Mesendoderm (in vitro differentiated cells): ENCODE measurements at regions not wholly inside any gene's neighbourhood (a gene's known extent, or its start where the extent isn't known, plus 50 kb on each side); places are given as distances from the start of the nearest gene placed in this dataset.
"Not testable (repeated sequence)": the region's sequence is repeated elsewhere in the genome, so short reads cannot be mapped to it uniquely, and the experiment has no call there.

Experiments used
- DNase-seq: peaks from one replicate; pipeline ENCODE4 v3.0.0; 2013
- H2AK5ac ChIP-seq: 2 replicates; pipeline ENCODE4 v1.6.1; 2013; ENCODE audit warnings: low read length, inconsistent platforms
- H2BK120ac ChIP-seq: 2 replicates; pipeline ENCODE4 v1.6.1; 2013; ENCODE audit warnings: low read depth, mild to moderate bottlenecking, low read length, moderate library complexity, mixed read lengths
- H2BK15ac ChIP-seq: replicated peaks from 2 replicates; pipeline ENCODE4 v1.6.1; 2013; ENCODE audit warnings: low read depth, mild to moderate bottlenecking, moderate library complexity
- H2BK5ac ChIP-seq: 2 replicates; pipeline ENCODE4 v1.6.1; 2013; ENCODE audit warnings: low read length, inconsistent platforms
- H3K18ac ChIP-seq: 2 replicates; pipeline ENCODE4 v1.6.1; 2013; ENCODE audit warnings: mild to moderate bottlenecking, low read length, mixed read lengths
- H3K23ac ChIP-seq: one replicate; pipeline ENCODE4 v1.6.1; 2013; ENCODE audit warnings: low read length
- H3K27ac ChIP-seq: 2 replicates; pipeline ENCODE4 v1.5.1; 2013; ENCODE audit warnings: low read depth, mild to moderate bottlenecking, inconsistent platforms, low read length, moderate library complexity
- H3K27me3 ChIP-seq: 2 replicates; pipeline ENCODE4 v1.6.1; 2013; ENCODE audit warnings: low read length, control low read depth, mild to moderate bottlenecking, inconsistent platforms; ENCODE audit not compliant: insufficient read depth, poor library complexity
- H3K36me3 ChIP-seq: 2 replicates; pipeline ENCODE4 v1.6.1; 2013; ENCODE audit warnings: low read length, inconsistent platforms; ENCODE audit not compliant: control insufficient read depth, insufficient read depth
- H3K4ac ChIP-seq: one replicate; pipeline ENCODE4 v1.6.1; 2013; ENCODE audit warnings: low read depth, mild to moderate bottlenecking, low read length, moderate library complexity
- H3K4me1 ChIP-seq: 2 replicates; pipeline ENCODE4 v1.6.1; 2013; ENCODE audit warnings: low read depth, low read length, inconsistent platforms; ENCODE audit not compliant: control insufficient read depth
- H3K4me2 ChIP-seq: 2 replicates; pipeline ENCODE4 v1.6.1; 2013; ENCODE audit warnings: low read length
- H3K4me3 ChIP-seq: 2 replicates; pipeline ENCODE4 v1.5.1; 2013; ENCODE audit warnings: mild to moderate bottlenecking, low read length
- H3K56ac ChIP-seq: one replicate; pipeline ENCODE4 v1.6.1; 2013; ENCODE audit warnings: low read length
- H3K79me1 ChIP-seq: 2 replicates; pipeline ENCODE4 v1.6.1; 2013; ENCODE audit warnings: low read length, inconsistent platforms
- H3K79me2 ChIP-seq: 2 replicates; pipeline ENCODE4 v1.6.1; 2013; ENCODE audit warnings: mild to moderate bottlenecking, low read length; ENCODE audit not compliant: control insufficient read depth, insufficient read depth
- H3K9ac ChIP-seq: 2 replicates; pipeline ENCODE4 v1.6.1; 2013; ENCODE audit warnings: low read length, inconsistent platforms
- H4K5ac ChIP-seq: one replicate; pipeline ENCODE4 v1.6.1; 2013; ENCODE audit warnings: low read length
- H4K8ac ChIP-seq: one replicate; pipeline ENCODE4 v1.6.1; 2013; ENCODE audit warnings: low read depth, mild to moderate bottlenecking, control low read depth, low read length, moderate library complexity
- WGBS: extraction: QIAGEN DNeasy Blood & Tissue Kit; methylation state at CpG from one replicate; pipeline ENCODE4 v1.1.7; 2013; ENCODE audit warnings: low lambda C conversion rate, missing lambda C conversion rate; ENCODE audit not compliant: insufficient coverage; ENCODE audit errors: extremely low coverage; 5-methylcytosine and 5-hydroxymethylcytosine counted together

DNA sequence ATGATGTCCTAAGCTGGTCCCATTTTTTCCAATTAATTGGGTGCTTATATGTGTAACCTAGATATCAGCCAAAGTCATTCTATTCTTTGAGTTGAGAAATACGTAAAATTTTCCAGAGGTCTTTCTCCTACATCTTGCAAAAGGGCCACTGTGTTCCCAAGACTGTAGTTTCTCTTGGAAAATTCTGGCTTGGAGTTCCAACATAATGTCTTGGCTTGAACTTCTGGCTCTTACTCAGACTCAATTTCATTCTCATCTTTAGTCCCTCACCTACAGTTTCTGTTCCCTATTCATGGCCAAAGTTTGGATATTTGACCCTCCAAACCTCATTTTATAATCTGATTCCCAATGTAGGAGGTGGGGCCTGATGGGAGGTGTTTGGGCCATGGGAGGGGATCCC, 201.4 kb upstream of the ARHGEF26 start:
- Histone ChIP-seq H2AK5ac (no peak overlapping the region), H4K5ac (no peak overlapping the region), H2BK5ac (no peak overlapping the region), H2BK120ac (no peak overlapping the region), H3K4me3 (no peak overlapping the region), H3K36me3 (no peaks in the 10 kb centered on the region), H3K79me1 (no peaks in the 10 kb centered on the region), H3K79me2 (no peaks in the 10 kb centered on the region), H3K4me2 (no peak overlapping the region), H3K56ac (no peak overlapping the region), H3K27me3 (no peaks in the 10 kb centered on the region), H3K4ac (no peak overlapping the region), H3K9ac (no peak overlapping the region), H3K18ac (no peak overlapping the region), H2BK15ac (no peak overlapping the region), H3K4me1 (no peaks in the 10 kb centered on the region), H4K8ac (no peak overlapping the region), H3K27ac (no peak overlapping the region), H3K23ac (no peak overlapping the region)
- no peak for DNase-seq
- WGBS: no CpG with 5 or more reads among the region's 1 CpG

DNA sequence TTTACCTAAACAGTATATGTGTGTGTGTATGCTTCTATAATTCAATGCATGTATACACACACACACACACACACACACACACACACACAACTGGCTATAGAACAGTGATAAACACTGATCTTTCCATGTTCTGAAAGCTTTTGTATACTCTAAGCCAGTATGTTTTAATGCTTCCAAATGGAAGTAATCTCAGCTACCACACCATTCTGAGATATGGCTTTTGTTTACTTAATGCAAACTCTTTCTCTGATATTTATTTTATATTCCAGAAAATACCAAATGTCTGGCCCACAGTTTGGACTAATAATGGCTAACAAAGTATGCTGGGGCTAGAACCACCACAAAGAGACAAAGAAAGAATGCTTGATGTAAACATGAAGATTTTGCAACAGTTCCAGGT, 199.4 kb upstream of the ARHGEF26 start:
- Histone ChIP-seq H2BK120ac (no peak overlapping the region), H4K8ac (no peak overlapping the region), H3K79me2 (no peaks in the 10 kb centered on the region), H3K4me1 (no peaks in the 10 kb centered on the region), H3K56ac (no peak overlapping the region), H3K4ac (no peak overlapping the region), H3K36me3 (no peaks in the 10 kb centered on the region), H3K23ac (no peak overlapping the region), H3K27ac (no peak overlapping the region), H4K5ac (no peak overlapping the region), H3K79me1 (no peaks in the 10 kb centered on the region), H2AK5ac (no peak overlapping the region), H3K27me3 (no peaks in the 10 kb centered on the region), H2BK5ac (no peak overlapping the region), H3K4me3 (no peak overlapping the region), H2BK15ac (no peak overlapping the region), H3K9ac (no peak overlapping the region), H3K18ac (no peak overlapping the region), H3K4me2 (no peak overlapping the region)
- DNase-seq: no peak

DNA sequence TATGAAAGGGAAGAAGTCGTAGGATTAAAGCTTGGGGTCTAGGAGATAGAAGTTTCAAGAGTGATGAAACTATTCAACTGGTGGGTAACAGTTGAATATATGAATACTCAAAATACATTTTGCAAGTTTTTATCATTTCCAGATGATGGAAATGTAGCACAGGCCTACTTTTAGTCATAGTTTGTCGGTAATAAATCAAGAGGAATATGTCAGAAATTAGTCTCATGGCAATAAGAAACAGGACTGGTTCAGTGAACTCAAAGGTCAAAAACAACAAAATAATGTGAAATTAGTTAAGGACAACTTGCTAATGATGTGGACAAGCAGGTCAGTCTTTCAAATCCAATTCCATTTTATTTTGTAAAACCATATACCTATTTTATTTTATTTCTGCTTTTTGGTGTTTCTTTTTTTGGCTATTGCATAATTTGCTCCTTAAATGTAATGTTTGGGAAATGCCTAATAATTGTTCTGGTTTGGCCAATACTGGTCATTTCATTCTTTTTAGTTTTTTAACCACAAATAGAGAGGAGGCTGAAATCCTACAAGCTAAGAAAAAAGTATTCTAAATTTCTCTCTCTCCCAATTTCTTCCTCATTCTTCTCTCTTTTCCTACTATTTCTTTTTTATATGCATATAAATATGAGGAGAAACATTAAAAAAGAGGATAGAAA, 195.2 kb upstream of the ARHGEF26 start:
- Histone ChIP-seq H4K8ac (no peak overlapping the region), H3K4me3 (no peak overlapping the region), H3K9ac (no peak overlapping the region), H3K27ac (no peak overlapping the region), H3K23ac (no peak overlapping the region), H3K18ac (no peak overlapping the region), H2AK5ac (no peak overlapping the region), H2BK15ac (no peak overlapping the region), H3K56ac (no peak overlapping the region), H3K4me2 (no peak overlapping the region), H2BK5ac (no peak overlapping the region), H2BK120ac (no peak overlapping the region), H3K4ac (no peak overlapping the region), H4K5ac (no peak overlapping the region), H3K27me3 (no peaks in the 10 kb centered on the region), H3K36me3 (no peaks in the 10 kb centered on the region), H3K4me1 (no peaks in the 10 kb centered on the region), H3K79me1 (no peaks in the 10 kb centered on the region), H3K79me2 (no peaks in the 10 kb centered on the region)
- no peak for DNase-seq
- WGBS: no CpG with 5 or more reads among the region's 2 CpGs

DNA sequence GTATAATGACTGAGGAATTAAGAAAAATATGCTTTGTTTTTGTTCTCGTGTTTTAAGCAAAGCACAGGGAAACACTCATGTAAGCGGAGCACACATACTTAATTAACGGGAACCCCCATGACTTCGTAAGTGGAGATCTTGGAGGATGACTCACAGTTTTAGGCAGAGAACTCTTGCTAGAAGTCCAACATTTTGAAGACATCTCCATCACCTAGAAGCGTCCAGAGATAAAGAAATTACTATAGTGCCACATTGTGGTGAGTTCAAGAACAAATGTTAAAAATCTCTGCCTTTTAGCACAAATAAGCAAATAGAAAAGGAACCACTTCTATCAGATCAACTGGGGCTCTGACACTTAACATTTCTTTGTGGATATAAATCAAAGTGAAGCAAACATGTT, 194.1 kb upstream of the ARHGEF26 start:
- WGBS: no CpG with 5 or more reads among the region's 5 CpGs
- H3K9ac ChIP-seq: no peak overlapping the region
- H2BK5ac ChIP-seq: no peak overlapping the region
- no peaks in the 10 kb centered on the region for H3K79me1 ChIP-seq
- H3K4ac ChIP-seq: no peak overlapping the region
- no peak overlapping the region for H2BK15ac ChIP-seq
- H2AK5ac ChIP-seq: no peak overlapping the region
- H4K8ac ChIP-seq: no peak overlapping the region
- no peak overlapping the region for H4K5ac ChIP-seq
- H3K23ac ChIP-seq: no peak overlapping the region
- no peak overlapping the region for H3K4me2 ChIP-seq
- H3K4me1 ChIP-seq: no peaks in the 10 kb centered on the region
- DNase-seq: peak; percentile 53
- no peaks in the 10 kb centered on the region for H3K27me3 ChIP-seq
- H3K79me2 ChIP-seq: no peaks in the 10 kb centered on the region
- no peak overlapping the region for H3K56ac ChIP-seq
- H3K18ac ChIP-seq: no peak overlapping the region
- no peak overlapping the region for H3K4me3 ChIP-seq
- no peaks in the 10 kb centered on the region for H3K36me3 ChIP-seq
- H3K27ac ChIP-seq: no peak overlapping the region
- no peak overlapping the region for H2BK120ac ChIP-seq

DNA sequence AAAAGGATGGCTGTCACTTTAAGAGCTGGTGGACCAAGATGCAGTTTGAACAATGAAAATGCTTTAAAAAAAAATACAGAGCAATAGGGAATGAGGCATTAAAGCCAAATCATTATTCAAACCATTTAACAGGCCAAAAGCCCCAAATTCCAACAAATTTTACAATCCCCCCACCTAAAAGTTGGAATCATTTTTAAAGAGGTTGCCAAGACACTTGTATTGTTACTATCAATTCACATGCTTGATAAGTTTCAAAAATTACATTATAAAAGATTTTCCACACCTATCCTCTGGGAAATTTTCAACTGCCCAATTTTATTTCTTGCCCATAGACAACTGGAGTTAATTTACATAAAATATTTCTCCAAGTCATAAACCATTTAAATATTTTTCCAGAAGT, 192.3 kb upstream of the ARHGEF26 start:
- H3K4me2 ChIP-seq: no peak overlapping the region
- no peaks in the 10 kb centered on the region for H3K36me3 ChIP-seq
- no peak overlapping the region for H2BK5ac ChIP-seq
- DNase-seq: no peak
- H3K79me1 ChIP-seq: no peaks in the 10 kb centered on the region
- no peak overlapping the region for H3K23ac ChIP-seq
- no peak overlapping the region for H3K9ac ChIP-seq
- H3K56ac ChIP-seq: no peak overlapping the region
- no peaks in the 10 kb centered on the region for H3K4me1 ChIP-seq
- no peaks in the 10 kb centered on the region for H3K79me2 ChIP-seq
- no peak overlapping the region for H3K27ac ChIP-seq
- H4K5ac ChIP-seq: no peak overlapping the region
- no peak overlapping the region for H3K4ac ChIP-seq
- H4K8ac ChIP-seq: no peak overlapping the region
- no peaks in the 10 kb centered on the region for H3K27me3 ChIP-seq
- H2BK15ac ChIP-seq: no peak overlapping the region
- no peak overlapping the region for H3K18ac ChIP-seq
- no peak overlapping the region for H3K4me3 ChIP-seq
- H2BK120ac ChIP-seq: no peak overlapping the region
- no peak overlapping the region for H2AK5ac ChIP-seq

DNA sequence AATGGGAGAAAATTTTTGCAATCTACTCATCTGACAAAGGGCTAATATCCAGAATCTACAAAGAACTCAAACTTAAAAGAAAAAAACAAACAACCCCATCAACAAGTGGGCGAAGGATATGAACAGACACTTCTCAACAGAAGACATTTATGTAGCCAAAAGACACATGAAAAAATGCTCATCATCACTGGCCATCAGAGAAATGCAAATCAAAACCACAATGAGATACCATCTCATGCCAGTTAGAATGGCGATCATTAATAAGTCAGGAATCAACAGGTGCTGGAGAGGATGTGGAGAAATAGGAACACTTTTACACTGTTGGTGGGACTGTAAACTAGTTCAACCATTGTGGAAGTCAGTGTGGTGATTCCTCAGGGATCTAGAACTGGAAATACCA, 187.7 kb upstream of the ARHGEF26 start:
- H3K4me2 ChIP-seq, H4K8ac ChIP-seq, H3K4me3 ChIP-seq, H3K79me1 ChIP-seq, H3K23ac ChIP-seq, DNase-seq, H2BK5ac ChIP-seq, H3K36me3 ChIP-seq, H2BK15ac ChIP-seq, H2BK120ac ChIP-seq, H3K27me3 ChIP-seq, H3K9ac ChIP-seq, H3K18ac ChIP-seq, H2AK5ac ChIP-seq, H3K4ac ChIP-seq, H4K5ac ChIP-seq, H3K56ac ChIP-seq, H3K4me1 ChIP-seq, H3K27ac ChIP-seq, H3K79me2 ChIP-seq: not testable (repeated sequence)
- WGBS: no CpG with 5 or more reads among the region's 2 CpGs
